Small intestine (tissue), 7 donors: ENCODE measurements at regions not wholly inside any gene's neighbourhood (a gene's known extent, or its start where the extent isn't known, plus 50 kb on each side); places are given as distances from the start of the nearest gene placed in this dataset.
A peak's percentile ranks its signal among the peaks of the same experiment; 100 is the strongest.

Experiments
- DNase-seq, 2 donors: peaks; one replicate each; pipeline versions ENCODE4 v3.0.0 to v3.0.0-alpha.2; 2013
- FAIRE-seq: peaks from 2 replicates; lab custom pipeline; 2012; peaks lifted over from hg19 to GRCh38; lab: Jason Lieb, UNC
- H3K27ac ChIP-seq, 3 donors: one replicate each; pipeline ENCODE4 v1.5.1; 2013; ENCODE audit warnings: low read length in 2 of 3, mild to moderate bottlenecking in 2 of 3, control low read depth in 1 of 3, inconsistent platforms in 1 of 3, low read depth in 1 of 3, moderate library complexity in 1 of 3
- H3K27me3 ChIP-seq, 3 donors: one replicate each; pipeline ENCODE4 v1.6.1; 2013; ENCODE audit warnings: low read length in 3 of 3, inconsistent platforms in 1 of 3; ENCODE audit not compliant: control insufficient read depth in 3 of 3, insufficient read depth in 3 of 3
- H3K36me3 ChIP-seq, 3 donors: one replicate each; pipeline ENCODE4 v1.6.1; 2013; ENCODE audit warnings: low read length in 3 of 3, inconsistent platforms in 1 of 3, low read depth in 1 of 3, mild to moderate bottlenecking in 1 of 3, moderate library complexity in 1 of 3; ENCODE audit not compliant: control insufficient read depth in 3 of 3, insufficient read depth in 2 of 3
- H3K4me1 ChIP-seq, 3 donors: one replicate each; pipeline ENCODE4 v1.6.1; 2013; ENCODE audit warnings: low read length in 2 of 3, inconsistent platforms in 1 of 3, low read depth in 1 of 3, mild to moderate bottlenecking in 1 of 3, moderate library complexity in 1 of 3; ENCODE audit not compliant: control insufficient read depth in 3 of 3, insufficient read depth in 2 of 3
- H3K4me3 ChIP-seq, 3 donors: one replicate each; pipeline ENCODE4 v1.5.1; 2013; ENCODE audit warnings: low read length in 3 of 3, control low read depth in 1 of 3, inconsistent platforms in 1 of 3, low read depth in 1 of 3, mild to moderate bottlenecking in 1 of 3, moderate library complexity in 1 of 3
- H3K9me3 ChIP-seq, 2 donors: one replicate each; pipeline ENCODE4 v1.6.1; 2013; ENCODE audit warnings: low read depth in 1 of 2, low read length in 1 of 2; ENCODE audit not compliant: control insufficient read depth in 2 of 2, insufficient read depth in 1 of 2
- WGBS, 3 donors: extraction: QIAGEN DNeasy Blood & Tissue Kit; methylation state at CpG; one replicate each; pipeline ENCODE4 v1.1.7; 2013; 5-methylcytosine and 5-hydroxymethylcytosine counted together
- donor health status: healthy with polysubstance abuse.
- donor health status: control.
- donor health status: control.
- donor health status: Bipolar disorder and iron deficiency.
- donor health status: healthy.

DNA sequence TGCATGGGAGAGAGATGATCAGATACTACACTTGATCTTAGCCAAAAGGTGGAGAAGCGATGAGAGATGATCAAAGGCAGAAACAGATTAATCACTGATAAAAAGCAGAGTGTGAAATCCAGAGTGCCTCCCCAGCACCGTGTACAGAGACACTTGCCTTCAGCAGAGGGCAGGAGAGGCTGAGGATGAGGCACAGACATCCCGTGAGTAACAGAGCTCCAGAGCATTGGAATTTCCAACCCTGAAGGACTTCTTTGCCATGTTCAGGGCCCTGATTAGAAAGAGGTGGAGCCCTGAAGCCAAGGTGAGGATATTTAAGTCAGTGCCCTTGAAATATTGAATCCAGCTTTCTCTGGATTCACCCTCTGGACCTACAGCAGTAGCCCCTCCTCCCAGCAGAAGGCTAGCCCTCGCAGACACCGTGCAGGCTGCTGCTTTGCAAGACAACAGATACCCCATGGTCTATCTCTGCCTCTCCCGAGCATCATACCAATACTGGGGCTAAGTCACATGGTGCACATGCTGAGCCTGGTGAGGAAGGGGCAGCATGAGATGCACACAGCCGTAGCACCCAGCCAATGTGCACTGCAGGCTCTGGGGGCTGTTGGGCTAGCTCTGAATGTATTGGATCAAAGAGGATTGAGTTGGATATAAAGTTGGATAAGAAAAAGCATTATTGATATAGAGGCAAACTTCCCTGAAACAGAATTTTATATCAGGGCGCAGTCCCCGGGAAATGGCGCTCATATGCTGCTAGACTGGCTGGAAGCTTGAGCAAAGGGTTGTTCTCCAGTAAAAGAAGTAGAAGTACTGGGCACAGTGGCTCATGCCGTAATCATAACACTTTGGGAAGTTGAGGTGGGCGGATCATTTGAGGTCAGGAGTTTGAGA is 200.3 kb upstream of the B3GAT1 start:
- H3K4me1 ChIP-seq: no peaks in the 10 kb centered on the region
- H3K4me3 ChIP-seq: no peak overlapping the region
- H3K27ac ChIP-seq: no peak overlapping the region
- WGBS, 3 donors: 74 to 77% (median 77%) methylated on average over 12 of the region's 12 CpGs
- H3K27me3 ChIP-seq: peaks cover 0 to 2% (median 0%) of the 10 kb centered on the region in 3 donors
- H3K9me3 ChIP-seq: no peaks in the 10 kb centered on the region
- H3K36me3 ChIP-seq: no peaks in the 10 kb centered on the region
- DNase-seq: no peak
- FAIRE-seq: no peak

DNA sequence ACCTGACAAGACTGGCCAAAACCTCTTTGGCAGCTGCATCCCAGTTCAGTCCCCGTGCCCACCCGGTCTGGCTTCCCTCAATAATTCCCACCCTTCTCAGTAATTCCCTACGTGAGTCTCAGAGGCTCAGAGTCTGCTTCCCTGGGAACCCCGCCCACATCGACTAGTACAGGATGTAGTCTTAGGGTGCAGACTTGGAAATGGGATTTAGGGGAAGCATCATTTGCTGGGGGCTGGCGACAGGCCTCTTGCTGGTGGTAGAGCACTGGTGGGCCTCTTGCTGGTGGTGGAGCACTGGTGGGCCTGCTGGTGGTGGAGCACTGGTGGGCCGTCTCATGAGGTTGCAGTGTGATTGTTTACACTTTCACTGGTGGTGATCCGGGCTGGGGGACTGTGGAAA is 199.5 kb upstream of the B3GAT1 start:
- H3K4me3 ChIP-seq: no peak overlapping the region
- H3K4me1 ChIP-seq: no peaks in the 10 kb centered on the region
- H3K27me3 ChIP-seq: peaks cover 0 to 2% (median 0%) of the 10 kb centered on the region in 3 donors
- FAIRE-seq: no peak
- no peaks in the 10 kb centered on the region for H3K36me3 ChIP-seq
- no peak overlapping the region for H3K27ac ChIP-seq
- no peaks in the 10 kb centered on the region for H3K9me3 ChIP-seq
- DNase-seq: no peak
- WGBS, 3 donors: 80 to 85% (median 82%) methylated on average over 8 of the region's 8 CpGs

DNA sequence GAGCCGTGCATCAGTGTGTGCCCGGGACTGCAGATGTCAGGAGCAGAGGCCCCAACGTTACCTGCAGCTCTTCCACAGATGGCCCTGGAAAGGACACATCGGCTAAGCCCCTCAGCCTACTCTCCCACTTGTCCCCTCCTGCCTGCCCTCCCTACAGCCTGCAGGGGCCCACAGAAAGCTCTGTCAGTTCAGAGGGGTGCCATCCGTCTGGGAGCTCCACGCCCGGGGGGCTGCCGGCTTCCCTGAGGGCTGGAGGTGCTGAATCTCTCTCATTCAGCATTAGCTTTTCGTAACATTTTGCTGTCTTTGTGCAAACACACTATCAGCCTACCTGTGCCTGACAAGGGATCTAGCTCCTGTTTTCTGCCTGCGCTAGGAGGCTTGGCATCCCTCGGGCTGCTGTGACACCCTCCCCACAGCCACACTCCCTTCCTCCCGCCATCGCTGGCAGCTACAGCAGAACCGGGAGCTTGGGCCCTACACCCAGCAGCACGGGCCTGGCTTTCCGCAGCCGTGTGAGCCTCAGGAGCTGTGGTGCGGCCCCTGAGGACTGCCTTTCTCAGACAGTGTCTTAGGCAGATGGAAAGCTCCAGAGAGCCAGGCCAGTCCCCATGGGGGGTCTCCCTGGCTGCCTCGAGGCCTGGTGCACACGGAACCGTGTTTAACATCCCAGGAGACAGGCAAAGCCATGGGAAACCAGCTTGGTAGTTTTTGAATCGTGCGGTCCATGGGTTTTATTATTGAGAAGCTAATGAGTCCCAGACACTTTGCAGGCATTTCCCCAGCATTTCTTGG is 198.3 kb upstream of the B3GAT1 start:
- H3K4me1 ChIP-seq: no peaks in the 10 kb centered on the region
- no peak overlapping the region for H3K4me3 ChIP-seq
- H3K36me3 ChIP-seq: no peaks in the 10 kb centered on the region
- no peak overlapping the region for H3K27ac ChIP-seq
- DNase-seq (no peak), FAIRE-seq (no peak)
- peaks cover 0 to 2% (median 0%) of the 10 kb centered on the region in 3 donors for H3K27me3 ChIP-seq
- 79 to 87% (median 85%) methylated on average over 23 of the region's 23 CpGs for WGBS, 3 donors
- H3K9me3 ChIP-seq: no peaks in the 10 kb centered on the region

DNA sequence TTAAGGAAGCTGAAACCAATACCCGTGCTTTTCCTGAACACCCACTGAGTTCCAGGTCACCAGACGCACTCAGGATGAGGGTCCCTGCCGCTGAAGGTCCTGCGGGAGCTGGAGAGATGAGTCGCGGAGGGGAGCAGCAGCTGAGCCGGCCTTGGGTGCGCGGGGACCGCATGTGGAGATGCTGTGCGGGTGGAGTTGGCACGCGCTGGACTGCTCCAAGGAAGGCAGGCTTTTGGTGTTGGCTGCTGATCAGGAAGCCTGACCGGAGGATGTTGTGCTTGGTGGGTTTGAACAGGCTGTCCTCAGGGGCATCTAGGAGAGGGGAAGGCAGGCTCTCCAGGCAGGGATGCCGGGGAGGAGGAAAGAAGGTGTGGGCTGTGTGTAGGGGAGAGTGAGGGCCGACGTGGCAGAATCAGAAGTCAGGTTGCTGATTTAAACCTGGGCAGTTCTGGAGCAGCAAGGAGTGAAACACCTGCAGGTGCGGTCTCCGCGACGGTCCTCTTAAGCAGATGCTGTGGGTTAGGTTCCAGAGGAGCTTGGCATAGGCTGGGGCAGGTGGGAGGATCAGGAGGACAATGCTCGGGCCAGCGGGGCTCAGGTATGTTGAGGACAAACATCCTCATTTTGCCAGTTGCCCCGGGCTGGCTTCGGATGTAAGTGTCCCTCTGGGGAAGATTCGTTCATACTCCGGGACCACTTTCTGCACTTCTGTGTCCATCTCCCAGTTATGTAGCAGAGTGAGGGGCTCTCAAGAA is 197.5 kb upstream of the B3GAT1 start:
- H3K27ac ChIP-seq: no peak overlapping the region
- no peaks in the 10 kb centered on the region for H3K4me1 ChIP-seq
- no peaks in the 10 kb centered on the region for H3K36me3 ChIP-seq
- 82 to 89% (median 86%) methylated on average over 27 of the region's 27 CpGs for WGBS, 3 donors
- no peak for DNase-seq
- H3K4me3 ChIP-seq: no peak overlapping the region
- FAIRE-seq: no peak
- peaks cover 0 to 2% (median 0%) of the 10 kb centered on the region in 3 donors for H3K27me3 ChIP-seq
- H3K9me3 ChIP-seq: peaks cover 0 to 4% of the 10 kb centered on the region in 2 donors

DNA sequence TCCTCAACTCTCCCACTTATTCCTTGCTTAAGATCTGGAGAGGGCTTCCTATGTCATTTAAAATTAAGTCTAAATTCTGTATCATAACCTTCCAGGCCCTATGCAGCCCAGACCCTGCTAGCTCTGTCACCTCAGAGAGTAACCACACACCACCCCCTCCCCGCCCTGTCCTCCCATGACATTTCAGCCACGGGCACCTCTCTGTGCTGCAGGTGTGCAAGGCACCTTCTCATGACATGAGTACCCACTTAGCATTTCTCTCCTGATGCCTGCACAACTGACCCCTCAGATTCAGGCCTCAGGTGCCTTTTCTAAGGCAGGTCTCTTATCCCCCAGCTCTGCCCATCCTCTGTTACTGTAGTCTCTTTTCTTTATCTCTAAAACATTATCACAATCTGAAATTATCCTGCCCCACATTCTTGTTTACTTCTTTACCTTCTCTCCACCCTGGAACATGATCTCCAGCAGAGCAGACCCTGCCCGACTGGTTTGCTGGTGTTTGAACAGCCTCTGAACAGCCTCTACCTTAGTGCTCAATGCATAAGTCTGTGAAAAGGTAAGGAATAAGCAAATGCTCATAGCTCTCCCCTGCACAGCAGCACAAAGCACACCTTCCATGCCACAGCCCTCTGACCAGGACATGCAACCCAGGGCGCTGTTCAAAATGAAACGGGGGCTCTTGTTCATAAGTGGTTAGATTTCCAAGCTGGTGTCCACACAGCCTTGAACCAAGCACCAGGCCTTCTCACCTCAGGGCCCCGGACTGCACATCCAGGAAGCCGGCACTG is 196.1 kb upstream of the B3GAT1 start:
- no peak for FAIRE-seq
- WGBS, 3 donors: 66 to 72% (median 66%) methylated on average over 7 of the region's 7 CpGs
- Histone ChIP-seq H3K27ac (no peak overlapping the region), H3K27me3 (no peaks in the 10 kb centered on the region), H3K36me3 (no peaks in the 10 kb centered on the region), H3K9me3 (peaks cover 0 to 4% of the 10 kb centered on the region in 2 donors), H3K4me3 (no peak overlapping the region), H3K4me1 (no peaks in the 10 kb centered on the region)
- DNase-seq: peak in 1 of 2 donors; percentile 9

DNA sequence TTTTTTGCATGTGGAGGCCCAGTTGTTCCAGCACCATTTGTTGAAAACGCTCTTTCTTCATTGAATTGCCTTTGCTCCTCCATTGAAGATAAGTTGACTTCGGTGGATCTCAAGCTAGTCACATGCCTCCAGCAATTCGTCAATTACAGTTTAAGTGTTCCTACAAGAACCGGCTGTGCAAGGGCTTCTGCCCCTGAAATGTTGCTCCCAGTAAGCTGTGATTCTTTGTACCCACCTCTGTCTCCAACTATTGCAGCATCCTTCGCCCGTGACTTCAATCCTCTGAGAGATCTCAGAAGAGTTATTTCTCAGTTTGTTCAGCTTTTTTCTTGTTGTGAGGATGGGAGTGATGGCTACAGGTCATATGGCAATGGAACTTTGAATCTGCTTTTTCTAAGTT is 194.2 kb upstream of the B3GAT1 start:
- no peak overlapping the region for H3K4me3 ChIP-seq
- no peaks in the 10 kb centered on the region for H3K27me3 ChIP-seq
- H3K4me1 ChIP-seq: no peaks in the 10 kb centered on the region
- H3K27ac ChIP-seq: no peak overlapping the region
- 69 to 81% (median 72%) methylated on average over 6 of the region's 6 CpGs for WGBS, 3 donors
- H3K9me3 ChIP-seq: peaks cover 0 to 4% of the 10 kb centered on the region in 2 donors
- H3K36me3 ChIP-seq: no peaks in the 10 kb centered on the region
- DNase-seq (no peak), FAIRE-seq (no peak)

DNA sequence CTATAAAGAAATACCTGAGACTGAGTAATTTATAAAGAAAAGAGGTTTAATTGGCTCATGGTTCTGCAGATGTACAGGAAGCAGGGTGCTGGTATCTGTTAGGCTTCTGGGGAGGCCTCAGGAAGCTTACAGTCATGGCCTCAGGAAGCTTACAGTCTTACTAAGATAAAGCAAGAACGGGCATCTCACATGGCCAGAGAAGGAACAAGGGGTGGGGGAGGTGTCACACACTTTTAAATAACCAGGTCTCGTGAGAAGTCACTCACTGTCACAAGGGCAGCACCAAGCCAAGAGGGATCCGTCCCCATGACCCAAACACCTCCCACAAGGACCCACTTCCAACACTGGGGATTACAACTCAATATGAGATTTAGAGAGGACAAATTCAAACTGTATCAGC is 192.8 kb upstream of the B3GAT1 start:
- Histone ChIP-seq H3K27me3 (no peaks in the 10 kb centered on the region), H3K27ac (no peak overlapping the region), H3K4me3 (no peak overlapping the region), H3K4me1 (no peaks in the 10 kb centered on the region), H3K36me3 (no peaks in the 10 kb centered on the region), H3K9me3 (peaks cover 0 to 4% of the 10 kb centered on the region in 2 donors)
- DNase-seq (no peak), FAIRE-seq (no peak)
- 81 to 86% (median 81%) methylated on average over 3 of the region's 3 CpGs for WGBS, 3 donors
